Naive thymus-derived CD8-positive, alpha-beta T cell (primary cell): ENCODE measurements at regions not wholly inside any gene's neighbourhood (a gene's known extent, or its start where the extent isn't known, plus 50 kb on each side); places are given as distances from the start of the nearest gene placed in this dataset.
A peak's percentile ranks its signal among the peaks of the same experiment; 100 is the strongest.

Experiments
- ATAC-seq, 2 donors: fragments of 150-1000 bp; cut with Tn5 transposase in 1 of 2; sonication (Bioruptor Pico), chemical (Tn5 transposase) in 1 of 2; 1 replicate in 1 of 2; 2 replicates in 1 of 2; pipeline ENCODE4 v1.10.0; 2021; ENCODE audit warnings: mild to moderate bottlenecking in 2 of 2, moderate library complexity in 2 of 2
- POLR2A ChIA-PET: fragments of 350-600 bp; sonication (Branson Sonifier 250); formaldehyde crosslinking; loops from one replicate; lab custom pipeline; 2021; ENCODE audit warnings: antibody characterized with exemption; lab: Charles Lee
- DNase-seq, 10 donors: peaks; one replicate each; pipeline versions ENCODE4 v3.0.0 to v3.0.0-alpha.2; 2020 to 2022
- H3K27ac Mint-ChIP-seq, 10 donors: one replicate each; pipeline ENCODE4 v1.8.0; 2020 to 2022; ENCODE audit warnings: mild to moderate bottlenecking in 10 of 10, mixed read lengths in 10 of 10, moderate library complexity in 4 of 10, inconsistent platforms in 1 of 10
- H3K27me3 Mint-ChIP-seq, 5 donors: one replicate each; pipeline ENCODE4 v1.8.0; 2021 to 2022; ENCODE audit warnings: mixed read lengths in 5 of 5
- H3K36me3 Mint-ChIP-seq, 3 donors: one replicate each; pipeline ENCODE4 v1.8.0; 2020 to 2022; ENCODE audit warnings: mixed read lengths in 3 of 3, mild to moderate bottlenecking in 2 of 3, inconsistent platforms in 1 of 3
- H3K4me1 Mint-ChIP-seq, 4 donors: one replicate each; pipeline ENCODE4 v1.8.0; 2021 to 2022; ENCODE audit warnings: mixed read lengths in 4 of 4
- H3K4me3 Mint-ChIP-seq, 10 donors: one replicate each; pipeline ENCODE4 v1.8.0; 2020 to 2022; ENCODE audit warnings: mild to moderate bottlenecking in 10 of 10, mixed read lengths in 10 of 10, moderate library complexity in 6 of 10, inconsistent platforms in 1 of 10
- H3K9me3 Mint-ChIP-seq, 9 donors: one replicate each; pipeline ENCODE4 v1.8.0; 2020 to 2022; ENCODE audit warnings: mixed read lengths in 9 of 9, mild to moderate bottlenecking in 3 of 9, inconsistent platforms in 1 of 9, moderate library complexity in 1 of 9

DNA sequence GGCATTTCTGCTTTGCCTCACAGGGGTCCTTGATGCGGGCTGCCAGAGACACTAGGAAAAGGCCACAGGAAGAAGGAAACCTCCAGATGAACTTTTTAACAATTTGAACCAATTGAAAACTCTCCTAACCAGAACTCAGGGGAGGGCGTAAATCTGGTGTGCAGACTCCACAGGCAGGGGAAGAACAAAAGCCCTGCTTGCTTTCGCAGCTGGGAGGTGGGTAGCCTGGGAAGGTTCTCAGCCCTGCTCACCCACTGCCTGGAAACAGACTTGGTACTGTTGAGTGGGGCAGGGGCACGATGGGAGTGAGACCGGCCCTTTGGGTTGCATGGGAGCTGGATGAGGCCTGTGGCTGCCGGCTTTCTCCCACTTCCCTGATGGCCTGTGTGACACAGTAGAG lies 237.8 kb upstream of the TLE4 start:
- Mint-ChIP-seq H3K4me3 (no peak overlapping the region), H3K4me1 (no peaks in the 10 kb centered on the region), H3K27me3 (no peaks in the 10 kb centered on the region), H3K27ac (no peak overlapping the region), H3K36me3 (peaks cover 0 to 10% (median 5%) of the 10 kb centered on the region in 3 donors), H3K9me3 (peaks cover 0 to 24% (median 7%) of the 10 kb centered on the region in 9 donors)
- ATAC-seq (no peak), DNase-seq (no peak)
- POLR2A ChIA-PET = no interaction called here

- peaks cover 0 to 2% (median 0%) of the 10 kb centered on the region in 5 donors for H3K27me3 Mint-ChIP-seq
- no peak for DNase-seq
- no peak for ATAC-seq
- peaks cover 0 to 24% (median 7%) of the 10 kb centered on the region in 9 donors for H3K9me3 Mint-ChIP-seq
- POLR2A ChIA-PET = no interaction called here
- no peak overlapping the region for H3K4me3 Mint-ChIP-seq
- no peaks in the 10 kb centered on the region for H3K4me1 Mint-ChIP-seq
- H3K27ac Mint-ChIP-seq = no peak overlapping the region
- H3K36me3 Mint-ChIP-seq = peaks cover 0 to 10% (median 5%) of the 10 kb centered on the region in 3 donors
These were observed 237.1 kb upstream of the TLE4 start for GRCh38 chr9:79334711-79335110.

DNA sequence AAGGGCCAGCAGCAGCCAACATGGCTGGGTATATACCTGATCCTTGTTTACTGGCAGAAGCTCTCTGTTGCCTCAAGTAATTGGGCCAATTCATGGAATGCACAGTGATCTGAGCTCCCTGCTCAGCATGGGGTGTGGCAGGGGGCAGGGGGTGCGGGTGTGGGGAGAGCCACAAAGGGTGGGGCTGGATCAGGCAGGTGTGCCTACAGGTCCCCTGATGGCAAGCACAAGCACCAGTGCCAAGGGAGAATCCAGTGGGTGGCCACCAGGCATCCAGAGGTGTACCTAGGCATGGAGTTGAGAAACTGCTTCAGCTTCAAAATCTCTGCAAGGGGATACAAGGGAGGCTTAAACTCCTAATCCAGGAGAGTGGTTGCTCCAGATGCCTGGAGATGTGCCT lies 235.8 kb upstream of the TLE4 start:
- Mint-ChIP-seq H3K4me3 (no peak overlapping the region), H3K27ac (no peak overlapping the region), H3K27me3 (peaks cover 0 to 2% (median 0%) of the 10 kb centered on the region in 5 donors), H3K9me3 (peaks cover 0 to 24% (median 7%) of the 10 kb centered on the region in 9 donors), H3K4me1 (no peaks in the 10 kb centered on the region), H3K36me3 (peaks cover 0 to 10% (median 5%) of the 10 kb centered on the region in 3 donors)
- DNase-seq = no peak
- ATAC-seq = no peak
- POLR2A ChIA-PET = no interaction called here

GRCh38 chr9:79341561-79341960 lies 230.2 kb upstream of the TLE4 start:
- H3K4me1 Mint-ChIP-seq = no peaks in the 10 kb centered on the region
- no peak overlapping the region for H3K27ac Mint-ChIP-seq
- peaks cover 0 to 4% (median 0%) of the 10 kb centered on the region in 5 donors for H3K27me3 Mint-ChIP-seq
- H3K36me3 Mint-ChIP-seq = peaks cover 0 to 6% (median 0%) of the 10 kb centered on the region in 3 donors
- DNase-seq = no peak
- H3K4me3 Mint-ChIP-seq = no peak overlapping the region
- ATAC-seq = no peak
- POLR2A ChIA-PET = no interaction called here
- H3K9me3 Mint-ChIP-seq = peaks cover 0 to 15% (median 3%) of the 10 kb centered on the region in 9 donors

DNA sequence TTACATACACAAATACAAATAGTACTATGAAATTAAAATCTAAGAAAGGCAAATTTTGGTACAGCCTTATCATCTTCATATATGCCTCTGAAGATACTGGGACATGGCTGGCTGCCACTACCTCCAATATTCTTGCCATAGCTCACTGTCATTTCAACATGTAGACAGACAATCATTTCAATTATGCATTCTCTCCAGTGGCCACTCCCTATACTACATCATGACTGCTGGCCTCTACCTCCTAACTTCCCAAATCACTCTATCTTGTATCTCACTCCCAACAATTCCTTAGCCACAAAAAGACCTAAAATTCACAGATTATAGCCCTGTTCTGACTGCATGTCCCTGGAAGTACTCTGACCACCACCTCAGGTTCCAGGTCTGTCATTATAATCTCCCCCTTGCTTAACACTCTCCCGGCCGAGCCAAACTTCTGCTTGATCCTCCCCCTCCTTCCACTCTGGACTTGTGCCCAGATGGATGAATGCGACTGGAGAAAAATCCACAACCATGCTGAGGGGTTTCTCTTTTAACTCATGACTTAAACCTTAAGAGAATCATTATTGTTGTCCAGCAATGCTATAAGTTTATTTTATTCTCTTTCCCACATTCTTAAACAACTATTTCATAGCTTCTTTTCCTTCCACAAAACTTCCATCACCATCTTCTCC lies 225.3 kb upstream of the TLE4 start:
- H3K9me3 Mint-ChIP-seq = no peaks in the 10 kb centered on the region
- H3K27ac Mint-ChIP-seq = no peak overlapping the region
- H3K27me3 Mint-ChIP-seq = peaks cover 0 to 2% (median 0%) of the 10 kb centered on the region in 5 donors
- ATAC-seq (no peak), DNase-seq (no peak)
- no peak overlapping the region for H3K4me3 Mint-ChIP-seq
- no peaks in the 10 kb centered on the region for H3K36me3 Mint-ChIP-seq
- H3K4me1 Mint-ChIP-seq = no peaks in the 10 kb centered on the region
- POLR2A ChIA-PET = no interaction called here

- no peak overlapping the region for H3K4me3 Mint-ChIP-seq
- peaks cover 0 to 9% (median 0%) of the 10 kb centered on the region in 4 donors for H3K4me1 Mint-ChIP-seq
- no peak overlapping the region for H3K27ac Mint-ChIP-seq
- no peaks in the 10 kb centered on the region for H3K9me3 Mint-ChIP-seq
- POLR2A ChIA-PET = no interaction called here
- no peaks in the 10 kb centered on the region for H3K36me3 Mint-ChIP-seq
- ATAC-seq (no peak), DNase-seq (no peak)
- peaks cover 0 to 6% (median 2%) of the 10 kb centered on the region in 5 donors for H3K27me3 Mint-ChIP-seq
These were observed 219.4 kb upstream of the TLE4 start for GRCh38 chr9:79352322-79352721.

GRCh38 chr9:79353856-79354520 lies 217.8 kb upstream of the TLE4 start:
- peaks cover 0 to 10% (median under 1%) of the 10 kb centered on the region in 4 donors for H3K4me1 Mint-ChIP-seq
- no peak for ATAC-seq
- no peaks in the 10 kb centered on the region for H3K36me3 Mint-ChIP-seq
- no peak overlapping the region for H3K27ac Mint-ChIP-seq
- no peak overlapping the region for H3K4me3 Mint-ChIP-seq
- POLR2A ChIA-PET = no interaction called here
- peaks cover 0 to 6% (median 2%) of the 10 kb centered on the region in 5 donors for H3K27me3 Mint-ChIP-seq
- H3K9me3 Mint-ChIP-seq = no peaks in the 10 kb centered on the region
- no peak for DNase-seq

- no peaks in the 10 kb centered on the region for H3K9me3 Mint-ChIP-seq
- H3K36me3 Mint-ChIP-seq = no peaks in the 10 kb centered on the region
- H3K4me3 Mint-ChIP-seq = no peak overlapping the region
- peaks cover 2 to 27% (median 6%) of the 10 kb centered on the region in 5 donors for H3K27me3 Mint-ChIP-seq
- POLR2A ChIA-PET = no interaction called here
- no peak for ATAC-seq
- DNase-seq = no peak
- H3K4me1 Mint-ChIP-seq = peaks cover 0 to 10% (median under 1%) of the 10 kb centered on the region in 4 donors
- no peak overlapping the region for H3K27ac Mint-ChIP-seq
These were observed 214.6 kb upstream of the TLE4 start for GRCh38 chr9:79357194-79357593.

DNA sequence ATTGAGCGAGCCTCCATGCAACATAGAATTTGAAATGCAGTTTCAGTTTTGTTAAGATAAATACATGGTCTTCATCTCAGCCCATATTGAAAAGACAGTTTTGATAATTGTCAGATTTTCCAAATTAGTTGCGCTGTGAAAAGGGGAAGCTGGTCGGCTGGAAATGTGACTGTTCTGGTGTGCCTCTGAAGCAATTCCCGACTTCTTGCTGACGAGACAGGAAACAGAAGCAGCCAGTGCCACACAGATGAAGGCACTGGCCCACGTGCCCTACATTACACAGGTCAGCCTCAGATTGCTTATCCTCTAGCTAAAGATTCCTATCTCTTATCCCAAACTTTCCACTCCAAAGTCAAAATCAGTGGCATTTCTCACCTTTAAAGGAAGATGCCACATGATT lies 214.1 kb upstream of the TLE4 start:
- Mint-ChIP-seq H3K4me3 (peak overlapping the region in 1 of 10 donors; percentile 50), H3K27me3 (peaks cover 2 to 27% (median 6%) of the 10 kb centered on the region in 5 donors), H3K27ac (peak overlapping the region in 1 of 10 donors; percentile 29), H3K9me3 (no peaks in the 10 kb centered on the region), H3K4me1 (peaks cover 0 to 10% (median under 1%) of the 10 kb centered on the region in 4 donors), H3K36me3 (no peaks in the 10 kb centered on the region)
- POLR2A ChIA-PET = no interaction called here
- no peak for DNase-seq
- ATAC-seq = no peak

DNA sequence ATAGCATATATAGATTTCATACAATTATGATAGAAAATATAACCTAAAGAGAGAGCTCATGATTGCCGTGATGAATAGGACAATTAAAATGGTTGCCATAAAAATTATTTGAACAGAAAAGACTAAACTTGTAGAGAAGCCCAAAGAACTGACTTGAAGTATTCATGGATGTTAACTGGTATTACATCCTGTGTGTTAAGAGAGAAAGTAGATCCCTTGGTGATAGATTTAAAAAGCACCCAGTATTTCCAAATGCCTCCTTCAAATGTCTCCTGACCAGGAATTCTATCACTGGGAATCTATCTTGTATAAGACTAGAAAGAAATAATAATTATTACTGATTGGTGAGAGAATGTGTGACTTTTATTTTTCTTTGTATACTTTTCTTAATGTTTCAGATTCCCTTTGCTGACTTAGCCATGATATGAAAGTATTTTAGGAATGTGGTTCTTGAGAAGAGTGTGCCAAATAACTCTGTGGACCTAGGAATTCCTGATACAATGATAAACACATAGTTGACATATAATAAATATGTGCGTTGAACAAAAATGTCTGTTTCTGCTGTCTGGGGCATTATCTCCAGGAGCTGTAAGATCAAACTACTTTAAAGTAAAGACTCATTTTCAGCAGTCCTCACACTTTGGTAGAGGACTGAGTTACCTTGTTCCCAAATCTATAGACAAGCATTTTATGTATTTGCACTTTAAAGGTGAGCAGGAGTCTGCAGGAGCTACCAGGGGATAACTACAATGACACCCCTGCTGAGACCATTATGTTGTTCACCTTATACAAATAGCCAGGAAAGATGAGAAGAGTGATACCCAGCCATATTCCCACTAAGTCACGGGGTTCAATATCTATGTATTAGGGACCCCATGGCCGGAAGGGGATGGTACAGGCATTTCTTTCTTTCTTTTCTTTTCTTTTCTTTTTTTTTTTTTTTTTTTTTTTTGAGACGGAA lies 211.1 kb upstream of the TLE4 start:
- no peak overlapping the region for H3K27ac Mint-ChIP-seq
- DNase-seq (no peak), ATAC-seq (no peak)
- H3K4me1 Mint-ChIP-seq = peaks cover 0 to 10% (median under 1%) of the 10 kb centered on the region in 4 donors
- H3K27me3 Mint-ChIP-seq = peaks cover 2 to 27% (median 6%) of the 10 kb centered on the region in 5 donors
- H3K9me3 Mint-ChIP-seq = no peaks in the 10 kb centered on the region
- no peak overlapping the region for H3K4me3 Mint-ChIP-seq
- POLR2A ChIA-PET = no interaction called here
- no peaks in the 10 kb centered on the region for H3K36me3 Mint-ChIP-seq

- POLR2A ChIA-PET = no interaction called here
- peaks cover 2 to 27% (median 6%) of the 10 kb centered on the region in 5 donors for H3K27me3 Mint-ChIP-seq
- no peak overlapping the region for H3K27ac Mint-ChIP-seq
- H3K4me1 Mint-ChIP-seq = peaks cover 0 to 2% (median 0%) of the 10 kb centered on the region in 4 donors
- ATAC-seq (no peak), DNase-seq (no peak)
- H3K9me3 Mint-ChIP-seq = no peaks in the 10 kb centered on the region
- no peak overlapping the region for H3K4me3 Mint-ChIP-seq
- H3K36me3 Mint-ChIP-seq = no peaks in the 10 kb centered on the region
These were observed 209.4 kb upstream of the TLE4 start for GRCh38 chr9:79362100-79363081.

DNA sequence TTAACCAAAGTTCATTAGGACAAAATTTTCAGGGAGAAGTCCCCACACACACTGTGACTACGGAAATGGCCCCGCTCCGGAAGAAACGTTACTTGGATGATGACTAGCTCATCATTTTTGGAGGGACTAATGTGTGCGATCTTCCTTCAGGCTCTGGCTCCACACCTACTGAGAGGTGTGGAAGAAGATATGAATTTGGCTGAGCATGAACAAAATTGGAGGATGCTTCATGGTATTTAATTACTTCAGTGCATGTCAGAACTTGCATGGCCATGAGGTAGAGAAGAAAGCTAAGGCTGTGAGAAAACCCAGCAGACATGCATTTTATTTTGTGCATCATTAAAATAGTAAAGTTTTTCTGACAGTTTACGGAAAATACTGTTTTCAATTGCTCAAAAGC lies 202.1 kb upstream of the TLE4 start:
- DNase-seq (no peak), ATAC-seq (no peak)
- H3K27ac Mint-ChIP-seq = no peak overlapping the region
- H3K27me3 Mint-ChIP-seq = peaks cover 0 to 3% (median 0%) of the 10 kb centered on the region in 5 donors
- no peak overlapping the region for H3K4me3 Mint-ChIP-seq
- peaks cover 0 to 6% (median 0%) of the 10 kb centered on the region in 3 donors for H3K36me3 Mint-ChIP-seq
- no peaks in the 10 kb centered on the region for H3K4me1 Mint-ChIP-seq
- no peaks in the 10 kb centered on the region for H3K9me3 Mint-ChIP-seq
- POLR2A ChIA-PET = no interaction called here
